ENCODE measurements at regions not wholly inside any gene's neighbourhood (a gene's known extent, or its start where the extent isn't known, plus 50 kb on each side); places are given as distances from the start of the nearest gene placed in this dataset.

DNA sequence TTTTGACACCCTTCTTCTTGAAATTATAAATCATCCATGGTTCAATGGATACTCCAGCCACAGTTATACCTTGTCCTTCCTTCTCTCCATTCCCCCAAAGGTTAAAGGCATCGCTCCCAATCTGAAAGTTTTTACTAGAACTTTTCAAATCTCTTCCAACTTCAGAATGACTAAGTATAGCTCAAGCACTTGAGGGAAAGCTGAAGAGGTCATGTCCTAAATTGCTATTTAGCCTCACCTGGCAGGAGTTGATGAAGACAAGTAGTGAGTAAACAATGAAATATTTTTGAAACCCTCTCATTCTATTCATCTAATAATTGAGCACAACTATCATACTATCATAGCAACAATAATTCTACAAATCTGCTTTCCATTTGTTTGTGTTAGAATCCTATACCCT lies 167.8 kb downstream of the HNMT start:
- WGBS, 2 donors, result 92 to 98% methylated on average over 1 of the region's 1 CpG
- no peaks in the 10 kb centered on the region for H3K4me1 ChIP-seq

DNA sequence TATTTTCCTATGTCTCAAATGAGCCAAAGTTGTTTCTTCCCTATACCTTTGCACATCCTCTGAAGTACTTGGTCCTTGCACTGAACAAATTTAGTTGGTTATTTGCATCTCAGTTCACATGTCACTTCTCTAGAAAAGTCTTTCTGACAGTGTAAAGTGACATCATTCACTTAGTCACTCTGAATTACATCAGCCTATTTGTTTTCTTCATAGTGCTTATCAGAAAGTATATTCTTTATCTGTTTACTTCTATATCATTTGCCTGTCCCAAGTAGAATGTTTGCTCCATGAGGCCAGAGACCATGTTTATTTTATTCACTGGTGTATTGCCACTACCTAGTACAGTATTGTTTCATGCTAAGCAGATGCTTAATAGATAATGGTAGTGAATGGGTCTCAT lies 173.7 kb downstream of the HNMT start:
- no peak overlapping the region for H3K4me3 ChIP-seq
- no peak for DNase-seq
- TF ChIP-seq POLR2A (IDR thresholded peaks at IDR 0.05) (no peak), POLR2AphosphoS5 (IDR thresholded peaks at IDR 0.05) (no peak), EP300 (IDR thresholded peaks at IDR 0.05) (no peak)
- TF ChIP-seq, protein P1, sequence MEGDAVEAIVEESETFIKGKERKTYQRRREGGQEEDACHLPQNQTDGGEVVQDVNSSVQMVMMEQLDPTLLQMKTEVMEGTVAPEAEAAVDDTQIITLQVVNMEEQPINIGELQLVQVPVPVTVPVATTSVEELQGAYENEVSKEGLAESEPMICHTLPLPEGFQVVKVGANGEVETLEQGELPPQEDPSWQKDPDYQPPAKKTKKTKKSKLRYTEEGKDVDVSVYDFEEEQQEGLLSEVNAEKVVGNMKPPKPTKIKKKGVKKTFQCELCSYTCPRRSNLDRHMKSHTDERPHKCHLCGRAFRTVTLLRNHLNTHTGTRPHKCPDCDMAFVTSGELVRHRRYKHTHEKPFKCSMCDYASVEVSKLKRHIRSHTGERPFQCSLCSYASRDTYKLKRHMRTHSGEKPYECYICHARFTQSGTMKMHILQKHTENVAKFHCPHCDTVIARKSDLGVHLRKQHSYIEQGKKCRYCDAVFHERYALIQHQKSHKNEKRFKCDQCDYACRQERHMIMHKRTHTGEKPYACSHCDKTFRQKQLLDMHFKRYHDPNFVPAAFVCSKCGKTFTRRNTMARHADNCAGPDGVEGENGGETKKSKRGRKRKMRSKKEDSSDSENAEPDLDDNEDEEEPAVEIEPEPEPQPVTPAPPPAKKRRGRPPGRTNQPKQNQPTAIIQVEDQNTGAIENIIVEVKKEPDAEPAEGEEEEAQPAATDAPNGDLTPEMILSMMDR (IDR thresholded peaks at IDR 0.05), result no peak
- H3K9me3 ChIP-seq, result no peaks in the 10 kb centered on the region
- no peaks in the 10 kb centered on the region for H3K4me1 ChIP-seq
- H3K36me3 ChIP-seq, result no peaks in the 10 kb centered on the region
- intact Hi-C loops (cut with DNase I), result no loop called here
- no peak overlapping the region for H3K27ac ChIP-seq
- no peaks in the 10 kb centered on the region for H3K27me3 ChIP-seq

More for the DNA sequence above, 167.8 kb downstream of the HNMT start:
- intact Hi-C loops (cut with DNase I), result no loop called here
- no peak for DNase-seq
- Histone ChIP-seq H3K27ac (no peak overlapping the region), H3K36me3 (no peaks in the 10 kb centered on the region), H3K27me3 (no peaks in the 10 kb centered on the region), H3K9me3 (no peaks in the 10 kb centered on the region), H3K4me3 (no peak overlapping the region)
- TF ChIP-seq POLR2AphosphoS5 (IDR thresholded peaks at IDR 0.05) (no peak), EP300 (IDR thresholded peaks at IDR 0.05) (no peak), POLR2A (IDR thresholded peaks at IDR 0.05) (no peak)
- TF ChIP-seq, protein P1 (IDR thresholded peaks at IDR 0.05), result no peak

DNA sequence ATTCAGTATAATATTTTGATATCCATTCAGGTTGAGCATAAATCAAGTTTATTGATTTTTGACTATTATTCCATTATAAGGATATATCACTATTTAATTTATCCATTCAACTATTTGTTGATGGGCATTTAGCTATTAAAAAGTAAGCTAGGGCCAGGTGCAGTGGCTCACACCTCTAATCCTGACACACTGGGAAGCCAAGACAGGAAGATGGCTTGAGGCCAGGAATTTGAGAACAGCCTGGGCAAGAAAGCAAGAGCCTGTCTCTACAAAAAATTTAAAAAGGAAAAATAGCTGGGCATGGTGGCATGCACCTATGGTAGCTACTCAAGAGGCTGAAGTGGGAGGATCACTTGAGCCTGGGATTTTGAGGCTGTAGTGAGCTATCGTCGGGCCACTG lies 183.5 kb downstream of the HNMT start:
- no peak overlapping the region for H3K27ac ChIP-seq
- no peak overlapping the region for H3K4me3 ChIP-seq
- no peaks in the 10 kb centered on the region for H3K9me3 ChIP-seq
- no peak for DNase-seq
- H3K4me1 ChIP-seq, result no peaks in the 10 kb centered on the region
- no peak for TF ChIP-seq POLR2AphosphoS5 (IDR thresholded peaks at IDR 0.05)
- no peaks in the 10 kb centered on the region for H3K36me3 ChIP-seq
- intact Hi-C loops (cut with DNase I), result no loop called here
- no peaks in the 10 kb centered on the region for H3K27me3 ChIP-seq
- 95 to 99% methylated on average over 2 of the region's 2 CpGs for WGBS, 2 donors

DNA sequence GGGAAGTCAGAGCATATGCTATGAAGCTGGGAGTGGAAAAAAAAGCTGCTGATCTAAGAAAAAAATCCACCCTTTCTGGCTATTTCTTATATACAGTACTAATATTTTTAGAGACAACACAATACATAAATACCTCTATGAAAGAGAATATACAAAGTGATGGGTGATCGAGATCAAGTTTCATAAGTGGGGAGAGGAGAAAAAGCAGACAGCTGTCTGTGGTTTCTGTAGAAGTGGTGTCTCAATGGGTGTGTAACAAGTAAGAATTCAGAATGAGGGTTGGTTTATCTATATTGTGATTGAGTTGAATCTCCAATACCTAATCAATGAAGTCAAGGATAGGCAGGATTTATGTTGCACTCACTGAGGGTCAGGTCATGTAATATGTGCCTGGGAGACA lies 191.0 kb downstream of the HNMT start:
- Histone ChIP-seq H3K9me3 (no peaks in the 10 kb centered on the region), H3K4me1 (no peaks in the 10 kb centered on the region), H3K27ac (no peak overlapping the region), H3K4me3 (no peak overlapping the region), H3K27me3 (no peaks in the 10 kb centered on the region), H3K36me3 (no peaks in the 10 kb centered on the region)
- DNase-seq, result no peak
- 93 to 98% methylated on average over 1 of the region's 1 CpG for WGBS, 2 donors
- TF ChIP-seq POLR2A (IDR thresholded peaks at IDR 0.05) (no peak), EP300 (IDR thresholded peaks at IDR 0.05) (no peak), POLR2AphosphoS5 (IDR thresholded peaks at IDR 0.05) (no peak)
- TF ChIP-seq, protein P1 (IDR thresholded peaks at IDR 0.05), result no peak
- intact Hi-C loops (cut with DNase I), result no loop called here

DNA sequence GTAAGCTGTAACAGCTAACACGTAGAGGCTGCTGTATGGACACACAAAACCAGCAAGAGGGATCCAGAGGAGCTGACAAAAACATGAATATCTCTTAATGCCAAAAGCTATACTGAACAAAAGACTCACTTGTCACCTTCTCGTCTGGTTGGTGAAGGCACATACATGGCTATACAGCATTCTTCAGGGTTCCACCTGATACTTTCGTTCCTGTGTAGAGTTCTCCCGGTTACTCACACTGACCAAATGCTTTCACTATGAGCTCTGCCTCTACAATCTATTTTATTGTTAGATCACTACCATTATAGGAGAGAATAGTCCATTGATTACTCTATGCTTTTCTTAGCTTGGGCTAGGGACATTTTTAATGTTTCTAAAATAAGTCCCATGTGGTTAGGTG lies 193.1 kb downstream of the HNMT start:
- Histone ChIP-seq H3K4me1 (no peaks in the 10 kb centered on the region), H3K36me3 (no peaks in the 10 kb centered on the region), H3K27ac (no peak overlapping the region), H3K27me3 (no peaks in the 10 kb centered on the region), H3K4me3 (no peak overlapping the region), H3K9me3 (no peaks in the 10 kb centered on the region)
- intact Hi-C loops (cut with DNase I), result no loop called here
- TF ChIP-seq POLR2AphosphoS5 (IDR thresholded peaks at IDR 0.05) (no peak), POLR2A (IDR thresholded peaks at IDR 0.05) (no peak), EP300 (IDR thresholded peaks at IDR 0.05) (no peak)
- TF ChIP-seq, protein P1 (IDR thresholded peaks at IDR 0.05), result no peak
- WGBS, 2 donors, result 88 to 89% methylated on average over 4 of the region's 4 CpGs
- DNase-seq, result no peak
